Mucosa of rectum (tissue), 2 donors: ENCODE measurements at regions not wholly inside any gene's neighbourhood (a gene's known extent, or its start where the extent isn't known, plus 50 kb on each side); places are given as distances from the start of the nearest gene placed in this dataset.

Source experiments
- H3K27ac ChIP-seq, 2 donors: one replicate each; pipeline ENCODE4 v1.7.0; 2013; ENCODE audit warnings: inconsistent platforms in 2 of 2, low read depth in 2 of 2, low read length in 2 of 2
- H3K27me3 ChIP-seq, 2 donors: one replicate each; pipeline ENCODE4 v1.7.0; 2013; ENCODE audit warnings: low read length in 2 of 2; ENCODE audit not compliant: control insufficient read depth in 2 of 2, insufficient read depth in 2 of 2
- H3K36me3 ChIP-seq, 2 donors: one replicate each; pipeline ENCODE4 v1.7.0; 2013; ENCODE audit warnings: low read length in 2 of 2; ENCODE audit not compliant: control insufficient read depth in 2 of 2, insufficient read depth in 2 of 2
- H3K4me1 ChIP-seq, 2 donors: one replicate each; pipeline ENCODE4 v1.7.0; 2013; ENCODE audit warnings: low read length in 2 of 2, mild to moderate bottlenecking in 1 of 2; ENCODE audit not compliant: control insufficient read depth in 2 of 2, insufficient read depth in 2 of 2
- H3K4me3 ChIP-seq, 2 donors: one replicate each; pipeline ENCODE4 v1.7.0; 2013; ENCODE audit warnings: low read length in 2 of 2
- H3K9ac ChIP-seq, 2 donors: one replicate each; pipeline ENCODE4 v1.7.0; 2013; ENCODE audit warnings: low read length in 2 of 2, low read depth in 1 of 2, mild to moderate bottlenecking in 1 of 2
- H3K9me3 ChIP-seq, 2 donors: one replicate each; pipeline ENCODE4 v1.7.0; 2013; ENCODE audit warnings: low read length in 2 of 2; ENCODE audit not compliant: control insufficient read depth in 2 of 2
- donor health status: healthy.
- donor health status: Normal muscosa, but diverticular disease.

DNA sequence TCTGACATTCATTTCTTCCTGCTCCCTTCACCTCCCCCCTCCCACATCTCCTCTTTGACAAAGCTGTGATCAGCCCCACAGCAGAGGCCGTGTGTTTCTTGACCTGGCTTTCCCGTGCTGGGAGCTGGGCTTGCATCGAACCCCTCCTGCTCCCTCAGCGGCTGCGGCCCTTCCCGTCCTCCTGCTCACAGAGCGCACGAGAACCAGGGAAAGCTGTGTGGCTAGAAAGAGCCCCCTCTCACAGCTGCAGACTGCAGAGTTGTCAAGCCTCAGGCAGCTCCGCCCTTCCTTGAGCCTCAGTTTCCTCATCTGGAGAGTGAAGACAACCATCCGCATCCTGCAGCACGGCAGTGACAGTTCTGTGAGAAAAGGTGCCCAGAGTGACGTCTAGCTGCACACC, 65.7 kb upstream of the GLI2 start:
- no peak overlapping the region for H3K9ac ChIP-seq
- H3K27ac ChIP-seq: no peak overlapping the region
- H3K4me1 ChIP-seq: no peaks in the 10 kb centered on the region
- peaks cover 17 to 19% of the 10 kb centered on the region in 2 donors for H3K27me3 ChIP-seq
- H3K9me3 ChIP-seq: peaks cover 2 to 6% of the 10 kb centered on the region in 2 donors
- H3K4me3 ChIP-seq: no peak overlapping the region
- H3K36me3 ChIP-seq: no peaks in the 10 kb centered on the region

DNA sequence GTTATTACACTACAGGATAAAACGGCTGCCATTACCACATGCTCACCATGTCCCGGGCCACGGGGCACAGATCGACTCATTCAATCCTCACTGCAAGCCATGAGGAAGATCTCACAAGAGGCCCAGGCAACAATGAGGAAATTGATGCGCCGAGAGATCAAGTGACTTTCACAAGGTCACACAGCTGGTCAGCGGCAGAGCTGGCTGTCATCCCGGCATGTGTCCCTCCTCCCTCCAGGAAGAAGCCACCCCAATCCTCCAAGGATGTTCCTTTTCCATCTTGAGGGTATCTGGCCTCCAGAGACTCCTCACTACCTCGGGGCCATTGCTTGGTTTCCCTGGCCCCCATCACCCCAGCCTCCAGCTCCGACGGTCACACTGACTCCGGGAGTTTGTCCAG, 65.3 kb upstream of the GLI2 start:
- no peak overlapping the region for H3K9ac ChIP-seq
- no peaks in the 10 kb centered on the region for H3K4me1 ChIP-seq
- no peaks in the 10 kb centered on the region for H3K36me3 ChIP-seq
- H3K27me3 ChIP-seq: peaks cover 17 to 19% of the 10 kb centered on the region in 2 donors
- H3K27ac ChIP-seq: no peak overlapping the region
- H3K4me3 ChIP-seq: no peak overlapping the region
- H3K9me3 ChIP-seq: peaks cover 2 to 6% of the 10 kb centered on the region in 2 donors

DNA sequence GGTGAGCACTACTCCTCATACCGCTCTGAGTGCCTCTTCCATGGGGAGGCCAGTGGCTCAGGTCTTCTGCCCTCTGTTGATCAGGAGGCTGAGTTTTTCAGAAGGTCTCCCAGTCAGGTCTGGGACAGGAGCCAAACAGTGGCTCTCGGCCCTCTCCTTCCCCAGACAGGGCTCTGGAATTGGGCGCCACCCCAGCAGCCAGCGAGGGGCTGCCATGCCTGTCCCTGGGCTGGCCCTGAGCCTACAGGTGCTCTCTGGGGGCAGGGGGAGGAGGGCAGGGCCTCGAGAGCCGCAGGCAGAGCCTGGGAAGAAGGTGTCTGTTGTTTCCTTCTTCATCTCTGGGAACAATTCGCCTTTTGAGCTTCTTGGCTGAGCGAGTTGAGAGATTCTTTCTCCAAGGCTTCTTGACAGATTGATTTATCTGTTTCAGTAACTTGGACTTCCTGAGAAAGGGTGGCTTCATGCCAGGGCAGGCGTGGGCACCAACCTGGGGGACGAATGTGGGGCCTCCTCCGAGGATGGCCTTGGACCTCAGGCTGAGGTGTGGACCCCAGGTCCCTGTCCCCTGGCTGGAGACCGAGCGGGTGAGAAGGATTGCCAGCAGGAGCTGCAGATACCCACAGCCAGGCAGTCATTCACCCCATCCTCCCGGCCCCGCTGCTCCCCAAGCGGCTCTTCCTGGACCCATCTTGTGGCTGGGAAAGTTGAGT, 64.7 kb upstream of the GLI2 start:
- no peak overlapping the region for H3K27ac ChIP-seq

DNA sequence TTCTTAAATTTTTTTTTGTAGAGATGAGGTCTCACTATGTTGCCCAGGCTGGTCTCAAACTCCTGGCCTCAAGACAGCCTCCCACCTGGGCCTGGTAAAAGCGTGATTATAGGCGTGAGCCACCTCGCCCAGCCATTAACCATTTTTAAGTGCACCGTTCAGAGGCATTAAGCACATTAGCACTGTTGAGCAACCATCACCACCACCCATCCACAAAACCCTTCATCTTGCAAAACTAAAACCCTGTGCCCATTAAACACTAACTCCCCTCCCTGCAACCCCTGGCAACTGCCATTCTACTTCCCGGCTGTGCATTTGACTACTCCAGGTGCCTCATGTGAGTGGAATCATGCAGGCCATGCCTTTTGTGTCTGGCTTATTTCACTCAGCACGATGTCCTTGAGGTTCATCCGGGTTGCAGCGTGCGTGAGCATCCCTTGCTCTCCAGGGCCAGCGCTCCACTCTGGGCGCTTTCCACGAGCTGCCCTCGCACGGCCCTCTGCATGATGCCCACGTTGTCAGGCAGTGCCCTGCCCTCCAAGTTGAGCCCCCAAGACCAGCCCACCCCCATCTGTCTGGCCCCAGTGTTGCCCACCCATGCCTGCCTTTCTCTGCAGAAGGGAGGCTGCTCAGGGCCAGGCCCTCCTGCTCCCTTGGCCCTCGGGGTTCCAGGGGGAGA, 63.0 kb upstream of the GLI2 start:
- H3K36me3 ChIP-seq: no peaks in the 10 kb centered on the region
- H3K4me1 ChIP-seq: no peaks in the 10 kb centered on the region
- H3K27ac ChIP-seq: no peak overlapping the region
- no peak overlapping the region for H3K9ac ChIP-seq
- H3K9me3 ChIP-seq: no peaks in the 10 kb centered on the region
- H3K4me3 ChIP-seq: no peak overlapping the region
- H3K27me3 ChIP-seq: peaks cover 21 to 23% of the 10 kb centered on the region in 2 donors

More for the DNA sequence above, 64.7 kb upstream of the GLI2 start:
- Histone ChIP-seq H3K4me3 (no peak overlapping the region), H3K27me3 (peaks cover 19 to 23% of the 10 kb centered on the region in 2 donors), H3K9me3 (peaks cover 2 to 6% of the 10 kb centered on the region in 2 donors), H3K36me3 (no peaks in the 10 kb centered on the region), H3K9ac (no peak overlapping the region), H3K4me1 (no peaks in the 10 kb centered on the region)

DNA sequence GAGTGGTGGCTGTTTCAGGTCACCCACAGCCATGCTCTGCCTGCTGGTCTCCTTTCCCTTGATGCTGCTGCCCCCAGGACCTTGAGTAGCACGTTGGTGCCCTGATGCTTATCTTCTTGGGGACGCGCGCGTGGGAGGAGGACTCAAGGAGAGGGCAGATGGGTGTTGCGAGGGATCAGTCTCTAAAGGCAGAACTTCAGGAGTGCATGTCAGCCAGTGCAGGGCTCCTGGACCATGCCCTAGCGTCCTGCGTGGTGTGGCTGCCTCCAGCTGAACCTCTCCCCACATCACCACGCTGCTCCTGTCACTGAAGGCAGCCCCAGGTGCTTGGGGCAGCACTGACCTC, 62.5 kb upstream of the GLI2 start:
- H3K9me3 ChIP-seq: no peaks in the 10 kb centered on the region
- no peak overlapping the region for H3K9ac ChIP-seq
- no peaks in the 10 kb centered on the region for H3K4me1 ChIP-seq
- H3K27ac ChIP-seq: no peak overlapping the region
- H3K4me3 ChIP-seq: no peak overlapping the region
- H3K36me3 ChIP-seq: no peaks in the 10 kb centered on the region
- H3K27me3 ChIP-seq: peaks cover 21 to 23% of the 10 kb centered on the region in 2 donors

DNA sequence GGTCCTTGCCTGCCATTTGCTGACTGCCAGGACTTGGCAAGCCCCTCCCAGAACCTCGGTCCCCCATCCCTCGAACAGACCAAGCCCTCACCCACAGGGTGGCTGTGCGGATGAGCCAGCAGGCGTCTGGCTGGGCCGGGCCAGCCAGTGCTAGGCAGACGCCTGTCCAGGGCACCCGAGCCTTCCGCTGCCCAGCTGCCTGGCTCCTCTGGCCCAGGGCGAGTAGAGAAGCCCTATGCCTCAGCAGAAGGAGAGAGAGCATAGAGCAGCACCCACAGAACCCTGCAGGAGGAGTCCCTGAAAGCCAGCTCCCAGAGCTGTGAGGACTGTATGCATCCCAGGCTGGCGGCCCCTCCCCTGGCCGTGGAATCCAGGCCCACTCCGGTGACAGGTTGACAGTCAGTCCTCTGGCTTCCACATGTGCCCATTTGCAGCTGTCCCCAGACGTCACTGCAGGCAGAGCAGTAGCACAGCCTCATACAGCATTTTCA, 62.1 kb upstream of the GLI2 start:
- no peak overlapping the region for H3K27ac ChIP-seq
- peaks cover 21 to 23% of the 10 kb centered on the region in 2 donors for H3K27me3 ChIP-seq
- no peaks in the 10 kb centered on the region for H3K4me1 ChIP-seq
- H3K4me3 ChIP-seq: no peak overlapping the region
- H3K9ac ChIP-seq: no peak overlapping the region
- no peaks in the 10 kb centered on the region for H3K9me3 ChIP-seq
- no peaks in the 10 kb centered on the region for H3K36me3 ChIP-seq

DNA sequence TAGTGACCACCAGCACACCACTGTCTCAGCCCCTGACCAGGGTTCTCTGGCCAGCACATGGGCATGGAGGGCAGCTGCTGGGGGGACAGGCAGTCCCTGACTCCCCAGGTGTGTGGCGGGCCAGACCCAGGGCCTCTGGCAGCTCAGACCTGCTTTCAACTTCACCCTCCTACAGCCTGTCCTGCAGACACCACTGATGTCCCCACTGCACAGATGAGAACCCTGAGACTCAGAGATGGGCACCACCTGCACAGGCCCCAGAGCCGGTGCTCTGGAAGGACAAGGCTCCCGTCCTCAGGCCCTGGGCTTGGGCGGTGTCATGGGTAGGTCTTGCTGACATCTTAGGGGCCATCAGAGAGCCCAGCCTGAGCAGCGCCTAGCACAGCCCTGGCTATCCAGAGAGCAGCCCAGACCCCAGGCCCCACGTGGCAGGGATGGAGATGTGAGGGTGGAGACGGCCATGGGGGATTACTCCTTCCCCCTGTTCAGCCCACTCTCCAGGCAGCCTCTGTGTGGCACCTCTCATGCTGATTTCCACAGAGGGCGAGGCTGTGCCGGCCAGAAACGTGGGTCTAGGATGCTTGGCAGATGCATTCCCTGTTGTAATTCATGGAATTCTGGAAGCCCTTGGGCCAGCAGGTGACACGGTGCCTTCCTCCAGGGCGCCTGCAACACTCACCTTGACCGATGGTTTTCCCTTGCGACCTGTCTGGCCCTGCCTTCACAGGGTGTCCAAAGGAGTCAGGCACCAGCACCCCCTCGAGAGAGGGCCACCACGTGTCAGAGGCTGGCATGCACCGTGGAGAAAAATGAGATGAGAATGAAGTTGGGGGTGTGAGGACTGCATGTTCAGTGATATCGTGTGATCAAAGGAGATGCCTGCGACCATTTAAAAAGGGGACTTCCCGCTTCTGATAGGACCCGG, 61.2 kb upstream of the GLI2 start:
- Histone ChIP-seq H3K4me1 (no peaks in the 10 kb centered on the region), H3K4me3 (no peak overlapping the region), H3K27ac (no peak overlapping the region), H3K9ac (no peak overlapping the region), H3K36me3 (no peaks in the 10 kb centered on the region), H3K27me3 (peaks cover 16 to 21% of the 10 kb centered on the region in 2 donors), H3K9me3 (no peaks in the 10 kb centered on the region)

DNA sequence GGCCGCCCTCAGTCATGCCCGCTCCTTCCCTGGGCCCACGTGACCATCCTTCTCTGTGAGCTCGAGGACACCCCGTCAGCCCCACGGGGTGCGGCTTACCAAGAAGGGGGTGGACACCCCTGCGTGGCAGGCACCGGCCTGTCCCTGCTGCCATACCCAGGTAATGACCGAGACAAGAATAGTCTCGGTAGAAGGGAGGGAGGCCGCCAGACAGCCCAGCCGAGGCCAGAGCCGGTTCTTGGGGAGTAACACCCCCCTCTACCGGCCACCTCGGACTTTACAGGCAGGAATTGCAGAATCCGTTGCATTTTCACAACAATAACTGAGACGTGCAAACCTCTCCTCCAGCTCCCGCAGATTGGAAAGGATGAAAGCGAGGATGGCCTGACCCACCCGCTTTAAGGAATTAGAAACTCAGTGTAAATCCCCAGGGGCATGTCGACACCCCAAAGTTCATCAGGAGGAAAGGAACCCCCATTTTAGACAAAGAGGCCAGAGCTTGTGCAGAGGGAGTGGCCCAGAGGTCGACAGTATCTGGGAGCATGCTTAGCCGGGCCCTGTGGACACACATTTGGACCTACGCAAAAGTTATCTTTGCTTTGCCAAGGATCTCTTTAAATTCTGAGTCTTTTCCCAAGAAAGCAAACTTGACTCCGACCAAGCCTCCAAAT, 60.1 kb upstream of the GLI2 start:
- H3K27ac ChIP-seq: no peak overlapping the region
- H3K9ac ChIP-seq: no peak overlapping the region
- H3K4me3 ChIP-seq: no peak overlapping the region
- peaks cover 5 to 15% of the 10 kb centered on the region in 2 donors for H3K27me3 ChIP-seq
- H3K9me3 ChIP-seq: no peaks in the 10 kb centered on the region
- no peaks in the 10 kb centered on the region for H3K4me1 ChIP-seq
- H3K36me3 ChIP-seq: no peaks in the 10 kb centered on the region

DNA sequence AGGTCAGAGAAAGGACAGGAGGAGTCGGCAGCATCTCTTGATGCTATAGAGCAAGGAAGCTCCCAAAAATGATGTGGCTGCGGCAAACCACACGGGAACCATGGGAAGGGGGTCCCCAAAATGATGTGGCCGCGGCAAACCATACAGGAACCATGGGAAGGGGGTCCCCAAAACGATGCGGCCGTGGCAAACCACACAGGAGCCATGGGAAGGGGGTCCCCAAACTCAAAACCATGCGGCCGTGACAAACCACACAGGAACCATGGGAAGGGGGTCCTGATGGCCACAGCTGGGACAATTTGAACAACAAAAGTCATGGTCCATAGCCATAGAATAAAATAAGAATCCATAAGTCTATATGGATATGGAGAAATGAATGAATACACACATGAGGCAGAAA, 58.4 kb upstream of the GLI2 start:
- H3K9ac ChIP-seq: no peak overlapping the region
- no peaks in the 10 kb centered on the region for H3K9me3 ChIP-seq
- H3K27me3 ChIP-seq: peaks cover 7 to 14% of the 10 kb centered on the region in 2 donors
- no peak overlapping the region for H3K4me3 ChIP-seq
- no peaks in the 10 kb centered on the region for H3K36me3 ChIP-seq
- H3K4me1 ChIP-seq: no peaks in the 10 kb centered on the region
- no peak overlapping the region for H3K27ac ChIP-seq
